HUES64 (cell line): ENCODE measurements at regions not wholly inside any gene's neighbourhood (a gene's known extent, or its start where the extent isn't known, plus 50 kb on each side); places are given as distances from the start of the nearest gene placed in this dataset.
"Not testable (repeated sequence)": the region's sequence is repeated elsewhere in the genome, so short reads cannot be mapped to it uniquely, and the experiment has no call there.

Experiments used
- H3K27ac ChIP-seq: 2 replicates; pipeline ENCODE4 v1.7.0; 2013; ENCODE audit warnings: low read depth, low read length, inconsistent platforms
- H3K27me3 ChIP-seq: 2 replicates; pipeline ENCODE4 v1.6.1; 2013; ENCODE audit warnings: mild to moderate bottlenecking, low read length; ENCODE audit not compliant: insufficient read depth
- H3K36me3 ChIP-seq: 2 replicates; pipeline ENCODE4 v1.6.1; 2013; ENCODE audit warnings: mild to moderate bottlenecking, low read length; ENCODE audit not compliant: insufficient read depth
- H3K4me1 ChIP-seq: 2 replicates; pipeline ENCODE4 v1.6.1; 2013; ENCODE audit warnings: mild to moderate bottlenecking, low read length, moderate library complexity; ENCODE audit not compliant: insufficient read depth
- H3K4me3 ChIP-seq: 2 replicates; pipeline ENCODE4 v1.5.1; 2013; ENCODE audit warnings: mild to moderate bottlenecking, low read length, moderate library complexity
- H3K9ac ChIP-seq: 2 replicates; pipeline ENCODE4 v1.6.1; 2013; ENCODE audit warnings: mild to moderate bottlenecking, low read depth, low read length
- H3K9me3 ChIP-seq: 2 replicates; pipeline ENCODE4 v1.6.1; 2013; ENCODE audit warnings: low read depth, low read length; ENCODE audit not compliant: insufficient read depth
- WGBS: fragments of 150-250, 120-280 bp; methylation state at CpG from one replicate; pipeline ENCODE4 v1.1.7; 2013; ENCODE audit warnings: missing lambda C conversion rate; 5-methylcytosine and 5-hydroxymethylcytosine counted together

GRCh38 chr1:58966917-58967740 is 183.3 kb upstream of the JUN start:
- H3K4me3 ChIP-seq = no peak overlapping the region
- no peaks in the 10 kb centered on the region for H3K9me3 ChIP-seq
- no peak overlapping the region for H3K9ac ChIP-seq
- no peaks in the 10 kb centered on the region for H3K36me3 ChIP-seq
- no peaks in the 10 kb centered on the region for H3K27me3 ChIP-seq
- WGBS = 90% methylated on average over 4 of the region's 5 CpGs
- H3K4me1 ChIP-seq = no peaks in the 10 kb centered on the region
- no peak overlapping the region for H3K27ac ChIP-seq

- no peak overlapping the region for H3K27ac ChIP-seq
- H3K4me1 ChIP-seq = no peaks in the 10 kb centered on the region
Observed at GRCh38 chr1:58968360-58968952, 184.6 kb upstream of the JUN start.

GRCh38 chr1:58969176-58969575 is 185.3 kb upstream of the JUN start:
- H3K36me3 ChIP-seq, H3K27me3 ChIP-seq, H3K4me1 ChIP-seq, H3K9me3 ChIP-seq, H3K27ac ChIP-seq, H3K9ac ChIP-seq, H3K4me3 ChIP-seq: not testable (repeated sequence)

More at GRCh38 chr1:58968360-58968952, 184.6 kb upstream of the JUN start:
- H3K36me3 ChIP-seq = no peaks in the 10 kb centered on the region
- no peak overlapping the region for H3K4me3 ChIP-seq
- no peaks in the 10 kb centered on the region for H3K27me3 ChIP-seq
- 80% methylated on average over 4 of the region's 4 CpGs for WGBS
- H3K9me3 ChIP-seq = no peaks in the 10 kb centered on the region
- H3K9ac ChIP-seq = no peak overlapping the region

- no peaks in the 10 kb centered on the region for H3K27me3 ChIP-seq
- no peaks in the 10 kb centered on the region for H3K36me3 ChIP-seq
- no peak overlapping the region for H3K9ac ChIP-seq
- H3K4me3 ChIP-seq = no peak overlapping the region
- no peak overlapping the region for H3K27ac ChIP-seq
- H3K4me1 ChIP-seq = no peaks in the 10 kb centered on the region
- 95% methylated on average over 4 of the region's 4 CpGs for WGBS
- H3K9me3 ChIP-seq = no peaks in the 10 kb centered on the region
Observed at GRCh38 chr1:58971629-58972140, 187.8 kb upstream of the JUN start.

DNA sequence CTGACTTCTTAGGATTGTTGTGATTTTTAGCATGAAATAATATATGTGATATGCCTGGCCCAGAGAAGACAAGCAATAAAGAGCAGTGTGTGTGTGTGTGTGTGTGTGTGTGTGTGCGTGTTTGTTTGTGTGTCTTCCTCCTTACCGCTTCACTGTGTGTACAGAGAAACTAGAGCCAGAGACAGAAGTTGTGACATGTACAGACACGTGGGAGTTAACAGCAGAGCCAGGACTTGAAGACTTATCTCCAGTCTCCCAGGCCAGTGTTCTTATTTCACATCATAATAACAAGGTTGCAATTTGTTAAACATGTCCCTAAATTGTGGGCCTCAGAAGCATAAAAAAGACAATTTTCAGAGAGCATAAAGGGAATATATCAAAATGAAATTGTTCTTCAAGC is 192.0 kb upstream of the JUN start:
- Histone ChIP-seq H3K4me3 (no peak overlapping the region), H3K9ac (no peak overlapping the region), H3K36me3 (no peaks in the 10 kb centered on the region), H3K4me1 (no peaks in the 10 kb centered on the region), H3K27me3 (no peaks in the 10 kb centered on the region), H3K9me3 (no peaks in the 10 kb centered on the region), H3K27ac (no peak overlapping the region)
- 86% methylated on average over 3 of the region's 3 CpGs for WGBS

DNA sequence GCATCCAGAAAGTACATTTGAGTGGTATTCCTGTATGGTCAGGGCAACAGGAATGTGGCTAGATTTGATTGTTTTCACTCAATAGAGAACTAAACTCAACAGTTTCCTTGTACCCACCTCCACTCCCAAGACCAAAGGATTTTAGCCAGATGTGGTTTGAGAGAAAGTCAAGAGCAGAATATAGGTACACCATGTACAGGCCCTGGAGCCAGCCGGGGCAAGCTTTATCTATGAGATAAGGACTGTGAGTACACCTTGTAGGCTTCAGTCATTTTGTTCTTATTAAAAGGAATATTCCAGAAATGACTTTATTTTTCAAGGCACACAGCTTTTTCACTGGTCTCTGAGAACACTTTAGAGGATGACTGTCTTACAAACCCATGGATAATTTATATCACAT is 192.4 kb upstream of the JUN start:
- Histone ChIP-seq H3K27ac (no peak overlapping the region), H3K36me3 (no peaks in the 10 kb centered on the region), H3K9ac (no peak overlapping the region), H3K9me3 (no peaks in the 10 kb centered on the region), H3K4me1 (no peaks in the 10 kb centered on the region), H3K4me3 (no peak overlapping the region), H3K27me3 (no peaks in the 10 kb centered on the region)
- 76% methylated on average over 1 of the region's 1 CpG for WGBS

DNA sequence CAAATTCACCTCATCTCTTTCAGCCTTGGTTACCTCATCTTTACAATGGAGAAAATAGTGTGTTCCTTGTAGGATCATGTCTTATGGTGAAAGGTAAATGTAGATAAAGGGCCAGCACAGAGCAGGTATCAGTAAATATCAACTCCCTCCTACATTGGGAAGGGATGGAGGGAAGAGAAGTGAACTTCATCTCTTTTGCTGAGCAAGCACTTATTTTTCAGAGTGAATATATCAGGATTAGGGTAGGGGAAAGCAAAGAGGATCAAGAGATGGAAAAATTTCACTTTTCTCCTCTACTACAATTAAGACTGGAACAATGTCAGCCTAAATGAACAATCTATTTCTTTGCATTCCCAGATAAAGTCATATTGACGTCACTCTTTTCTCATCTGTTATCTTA is 193.8 kb upstream of the JUN start:
- no peak overlapping the region for H3K9ac ChIP-seq
- no peaks in the 10 kb centered on the region for H3K9me3 ChIP-seq
- whole genome bisulfite sequencing = 100% methylated on average over 1 of the region's 1 CpG
- no peak overlapping the region for H3K27ac ChIP-seq
- H3K4me1 ChIP-seq = peaks cover 12% of the 10 kb centered on the region; the same call in 1 of the 2 replicates
- no peaks in the 10 kb centered on the region for H3K27me3 ChIP-seq
- H3K36me3 ChIP-seq = no peaks in the 10 kb centered on the region
- H3K4me3 ChIP-seq = no peak overlapping the region

DNA sequence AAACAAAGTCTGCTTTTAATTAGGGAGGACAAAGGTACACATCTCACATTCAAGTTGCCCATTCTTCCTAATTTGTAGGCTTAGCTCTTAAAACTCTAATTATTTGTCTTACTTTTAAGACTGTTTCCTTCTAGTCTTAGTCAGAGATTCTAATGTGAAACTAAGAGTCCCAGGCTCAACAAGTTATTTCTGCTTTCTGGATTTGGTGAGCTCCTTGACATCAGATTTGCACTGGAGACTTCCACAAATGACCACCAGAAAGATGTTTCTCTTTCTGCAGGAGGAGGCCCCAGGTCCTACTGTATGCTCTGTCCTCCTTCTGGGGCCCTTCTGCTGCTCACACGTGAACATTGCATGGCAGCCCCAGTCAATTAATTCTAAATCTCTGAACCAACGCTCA is 194.2 kb upstream of the JUN start:
- Histone ChIP-seq H3K27ac (no peak overlapping the region), H3K9me3 (no peaks in the 10 kb centered on the region), H3K4me1 (peaks cover 15% of the 10 kb centered on the region; the same call in 1 of the 2 replicates), H3K36me3 (no peaks in the 10 kb centered on the region), H3K9ac (no peak overlapping the region), H3K4me3 (no peak overlapping the region), H3K27me3 (no peaks in the 10 kb centered on the region)
- WGBS = 92% methylated on average over 2 of the region's 2 CpGs

- Histone ChIP-seq H3K9me3 (no peaks in the 10 kb centered on the region), H3K27ac (no peak overlapping the region), H3K36me3 (no peaks in the 10 kb centered on the region), H3K4me1 (peaks cover 15% of the 10 kb centered on the region; the same call in 1 of the 2 replicates), H3K4me3 (no peak overlapping the region), H3K27me3 (no peaks in the 10 kb centered on the region), H3K9ac (no peak overlapping the region)
- 89% methylated on average over 3 of the region's 3 CpGs for WGBS
Observed at GRCh38 chr1:58979086-58979485, 195.2 kb upstream of the JUN start.

DNA sequence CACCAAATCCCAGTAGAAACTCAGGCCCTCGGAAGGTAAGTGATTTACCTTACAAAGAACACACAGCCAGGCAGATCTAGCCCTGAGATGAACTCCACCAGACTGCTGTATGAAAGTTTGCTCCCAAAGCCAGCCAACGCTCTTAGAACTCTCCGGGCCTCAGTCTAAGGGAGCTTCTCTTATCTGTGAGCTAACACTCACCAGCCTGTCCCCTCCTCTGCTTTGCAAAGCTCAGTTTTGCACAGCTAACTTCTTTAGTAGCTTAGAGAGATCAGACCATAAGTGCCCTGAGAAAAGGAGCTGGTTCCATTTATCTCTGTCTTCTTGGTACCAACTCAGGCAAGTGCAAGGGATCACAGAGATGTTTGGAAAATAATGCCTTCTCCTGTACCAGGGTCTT is 195.8 kb upstream of the JUN start:
- Histone ChIP-seq H3K4me3 (no peak overlapping the region), H3K9me3 (no peaks in the 10 kb centered on the region), H3K9ac (no peak overlapping the region), H3K36me3 (no peaks in the 10 kb centered on the region), H3K27ac (no peak overlapping the region), H3K4me1 (peaks cover 15% of the 10 kb centered on the region; the same call in 1 of the 2 replicates), H3K27me3 (no peaks in the 10 kb centered on the region)
- WGBS = 91% methylated on average over 3 of the region's 3 CpGs

- Histone ChIP-seq H3K4me1 (peaks cover 15% of the 10 kb centered on the region; the same call in 1 of the 2 replicates), H3K9ac (no peak overlapping the region), H3K4me3 (no peak overlapping the region), H3K36me3 (no peaks in the 10 kb centered on the region), H3K27ac (no peak overlapping the region), H3K27me3 (no peaks in the 10 kb centered on the region), H3K9me3 (no peaks in the 10 kb centered on the region)
- 100% methylated on average over 1 of the region's 1 CpG for WGBS
Observed at GRCh38 chr1:58981392-58981791, 197.5 kb upstream of the JUN start.
